GM06990 (cell line): ENCODE measurements at regions not wholly inside any gene's neighbourhood (a gene's known extent, or its start where the extent isn't known, plus 50 kb on each side); places are given as distances from the start of the nearest gene placed in this dataset.
"Not testable (repeated sequence)": the region's sequence is repeated elsewhere in the genome, so short reads cannot be mapped to it uniquely, and the experiment has no call there.

Experiments used
- DNase-seq: peaks from one replicate; pipeline ENCODE4 v3.0.0-alpha.2; 2011; ENCODE audit not compliant: insufficient read length; ENCODE audit errors: extremely low read depth
- H3K27me3 ChIP-seq: replicated peaks from 2 replicates; pipeline ENCODE4 v1.6.0; 2011; ENCODE audit warnings: low read length; ENCODE audit not compliant: control insufficient read depth, insufficient read depth
- H3K36me3 ChIP-seq: 2 replicates; pipeline ENCODE4 v1.5.1; 2011; ENCODE audit warnings: low read length; ENCODE audit not compliant: control insufficient read depth, insufficient read depth
- H3K4me3 ChIP-seq: replicated peaks from 2 replicates; pipeline ENCODE4 v1.5.1; 2011; ENCODE audit warnings: low read depth, mild to moderate bottlenecking, control low read depth, low read length

DNA sequence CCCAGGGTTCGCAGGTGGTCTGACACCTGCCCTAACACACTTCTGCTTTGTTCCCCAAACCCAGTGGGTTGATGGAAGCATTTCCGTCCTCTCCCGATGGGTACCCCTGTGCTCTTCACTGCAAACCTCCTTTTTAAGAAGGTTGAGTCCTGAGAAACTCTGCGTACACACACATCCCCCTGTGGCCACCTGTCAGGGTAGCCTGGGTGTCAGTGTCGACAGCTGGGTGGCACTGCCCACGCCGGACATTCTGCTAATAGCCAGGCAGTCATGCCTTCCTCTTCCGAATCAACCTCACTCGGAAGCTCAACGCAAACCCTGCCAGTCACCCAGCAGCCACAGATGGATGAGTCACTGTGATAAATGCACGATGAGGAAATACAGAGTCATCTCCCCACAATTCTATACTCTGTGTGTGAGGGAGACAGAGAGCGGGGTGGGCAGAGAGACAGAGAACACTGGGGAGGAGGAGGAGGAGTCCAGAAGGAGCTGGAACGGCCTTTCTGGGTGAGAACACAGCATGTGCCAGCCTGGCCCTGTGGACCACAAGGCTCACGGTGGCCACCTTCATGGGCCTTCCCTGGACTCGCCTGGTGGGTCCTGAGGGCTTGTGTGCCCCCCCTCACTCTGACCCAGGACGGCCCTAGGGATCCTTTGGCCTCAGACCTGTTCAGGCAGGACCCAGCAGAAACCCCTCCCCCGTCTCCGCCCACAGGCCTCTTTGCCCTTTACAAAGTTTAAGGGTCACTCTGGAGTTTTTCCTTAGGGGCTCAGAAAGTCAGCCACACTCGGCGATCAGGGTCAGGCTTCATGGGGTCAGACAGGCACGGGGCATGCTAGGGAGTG lies 4477.7 kb upstream of the TPTE start:
- not testable (repeated sequence) for H3K36me3 ChIP-seq, DNase-seq, H3K27me3 ChIP-seq, H3K4me3 ChIP-seq

DNA sequence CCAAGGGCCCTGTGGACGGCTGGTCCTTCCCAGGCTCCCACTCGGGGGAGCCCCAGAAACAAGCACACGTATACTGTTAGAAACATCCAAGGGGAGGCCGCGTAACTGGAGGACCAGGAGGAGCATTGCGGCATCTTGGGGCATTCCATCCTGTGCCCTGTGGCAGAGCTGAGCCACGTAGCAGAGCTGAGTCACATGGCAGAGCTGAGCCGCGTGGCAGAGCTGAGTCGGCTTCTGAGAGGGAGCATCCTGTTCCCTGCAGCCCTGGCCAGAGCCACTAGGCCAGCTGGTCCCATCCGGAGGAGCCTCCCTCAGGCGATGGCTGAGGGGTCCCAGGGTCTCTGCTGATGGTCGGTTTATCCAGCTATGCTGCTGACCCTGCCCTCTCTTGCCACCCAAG lies 4476.7 kb upstream of the TPTE start:
- H3K36me3 ChIP-seq, H3K27me3 ChIP-seq, DNase-seq, H3K4me3 ChIP-seq: not testable (repeated sequence)

DNA sequence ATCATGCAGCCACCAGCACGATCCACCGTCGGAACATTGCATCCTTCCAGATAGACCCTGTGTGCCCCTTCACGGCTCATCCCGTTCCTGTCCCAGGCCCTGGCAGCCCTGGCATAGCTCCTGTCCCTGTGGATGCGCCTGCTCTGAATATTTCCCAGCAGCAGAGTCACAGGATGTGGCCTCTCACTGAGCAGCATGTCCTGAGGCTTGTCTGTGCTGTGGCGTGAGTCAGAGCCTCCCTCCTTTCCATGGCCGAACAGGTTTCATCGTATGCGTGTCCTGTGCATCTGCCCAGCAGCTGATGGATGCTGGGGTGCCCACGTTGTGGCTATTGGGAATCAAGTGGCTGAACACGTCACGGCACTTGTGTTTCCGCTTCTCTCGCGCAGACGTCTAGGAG lies 4471.5 kb upstream of the TPTE start:
- not testable (repeated sequence) for H3K27me3 ChIP-seq, DNase-seq, H3K36me3 ChIP-seq, H3K4me3 ChIP-seq

DNA sequence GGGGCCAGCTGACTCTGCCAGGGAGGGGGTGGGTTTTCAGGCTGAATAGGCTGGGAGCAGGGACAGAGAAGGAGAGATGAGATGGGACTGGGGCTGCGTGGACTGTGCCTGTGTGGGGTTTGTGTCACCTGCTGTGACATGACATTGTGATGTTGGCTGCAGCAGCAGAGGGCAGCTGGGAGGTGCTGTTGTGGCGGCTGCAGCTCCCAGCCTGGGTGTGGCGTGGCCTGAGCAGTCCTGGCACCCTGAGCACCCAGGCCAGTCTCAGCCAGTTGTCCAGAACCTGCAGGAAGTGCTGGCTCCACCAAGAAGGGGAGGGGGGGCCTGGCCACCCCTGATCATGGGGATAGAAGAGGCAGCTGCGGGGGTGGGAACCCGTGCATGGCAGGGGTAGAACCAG lies 4469.3 kb upstream of the TPTE start:
- H3K36me3 ChIP-seq, H3K4me3 ChIP-seq, H3K27me3 ChIP-seq, DNase-seq: not testable (repeated sequence)

DNA sequence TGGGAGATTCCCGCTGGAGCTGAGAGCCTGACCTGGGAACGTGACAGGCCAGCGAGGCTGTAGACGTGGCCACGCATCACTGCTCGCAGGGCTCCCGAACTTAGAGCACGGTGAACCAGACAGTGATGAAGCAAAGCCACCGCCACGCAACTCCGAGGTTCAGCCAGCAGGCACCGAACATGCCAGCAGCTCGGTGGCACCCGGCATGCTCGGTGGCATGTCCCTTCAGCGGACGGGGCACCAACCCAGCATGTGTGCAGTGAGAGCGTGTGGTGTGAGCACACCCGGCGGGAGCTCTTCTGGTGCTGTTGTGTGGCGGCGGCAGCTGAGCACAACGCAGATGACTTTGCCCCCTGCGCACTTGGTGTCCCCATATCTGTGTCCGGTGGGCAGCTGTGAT lies 4468.2 kb upstream of the TPTE start:
- not testable (repeated sequence) for H3K4me3 ChIP-seq, H3K36me3 ChIP-seq, DNase-seq, H3K27me3 ChIP-seq

DNA sequence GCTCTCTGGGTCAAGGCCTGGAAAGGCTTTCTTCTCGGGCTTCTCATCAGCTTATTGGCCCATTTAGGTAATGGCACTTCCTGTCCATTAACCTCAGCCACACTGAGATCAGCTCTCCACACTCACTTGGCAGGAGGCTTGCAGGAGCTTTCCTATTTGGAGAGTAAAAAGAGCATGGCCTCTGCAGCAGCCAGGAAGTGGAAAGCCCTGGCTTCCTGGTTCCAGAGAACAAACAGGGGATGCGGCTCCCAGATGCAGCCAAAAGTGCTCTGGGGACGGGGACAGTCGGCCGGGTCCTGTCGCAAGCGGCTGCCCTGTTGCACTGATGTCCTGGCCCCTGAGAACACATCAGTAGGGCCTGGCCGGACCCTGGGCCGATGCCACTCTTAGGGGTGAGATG lies 4462.4 kb upstream of the TPTE start:
- not testable (repeated sequence) for DNase-seq, H3K27me3 ChIP-seq, H3K4me3 ChIP-seq, H3K36me3 ChIP-seq

DNA sequence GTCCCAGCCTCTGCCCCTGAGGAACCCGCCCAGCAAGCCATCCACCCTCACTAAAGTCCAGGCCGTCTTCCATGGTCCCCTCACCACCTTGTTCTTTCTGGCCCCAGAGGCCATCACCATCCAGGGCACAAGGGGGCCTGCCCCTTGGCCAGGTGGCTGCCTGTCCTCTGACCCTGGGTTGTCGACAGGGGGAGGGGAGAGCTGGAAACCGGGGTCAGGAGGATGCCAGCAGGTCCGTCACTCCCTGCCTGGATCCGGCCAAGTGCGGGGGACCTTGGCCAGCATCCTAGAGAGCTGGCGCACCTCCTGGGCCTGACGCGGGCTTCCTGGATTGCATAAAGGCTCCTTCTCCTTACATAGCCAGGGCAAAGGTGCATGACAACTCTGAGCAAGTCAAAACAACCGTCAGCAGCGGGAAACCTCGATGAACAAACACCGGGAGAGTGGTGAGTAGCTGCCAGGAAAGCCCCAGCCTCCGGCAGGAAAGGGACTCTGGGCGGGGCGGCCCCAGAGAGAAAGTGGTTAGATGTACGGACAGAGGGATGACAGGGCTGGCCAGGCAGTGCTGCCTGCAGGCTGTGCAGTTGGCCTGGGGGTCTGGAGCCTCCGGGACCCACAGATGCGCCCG lies 4461.2 kb upstream of the TPTE start:
- not testable (repeated sequence) for H3K36me3 ChIP-seq, DNase-seq, H3K4me3 ChIP-seq

DNA sequence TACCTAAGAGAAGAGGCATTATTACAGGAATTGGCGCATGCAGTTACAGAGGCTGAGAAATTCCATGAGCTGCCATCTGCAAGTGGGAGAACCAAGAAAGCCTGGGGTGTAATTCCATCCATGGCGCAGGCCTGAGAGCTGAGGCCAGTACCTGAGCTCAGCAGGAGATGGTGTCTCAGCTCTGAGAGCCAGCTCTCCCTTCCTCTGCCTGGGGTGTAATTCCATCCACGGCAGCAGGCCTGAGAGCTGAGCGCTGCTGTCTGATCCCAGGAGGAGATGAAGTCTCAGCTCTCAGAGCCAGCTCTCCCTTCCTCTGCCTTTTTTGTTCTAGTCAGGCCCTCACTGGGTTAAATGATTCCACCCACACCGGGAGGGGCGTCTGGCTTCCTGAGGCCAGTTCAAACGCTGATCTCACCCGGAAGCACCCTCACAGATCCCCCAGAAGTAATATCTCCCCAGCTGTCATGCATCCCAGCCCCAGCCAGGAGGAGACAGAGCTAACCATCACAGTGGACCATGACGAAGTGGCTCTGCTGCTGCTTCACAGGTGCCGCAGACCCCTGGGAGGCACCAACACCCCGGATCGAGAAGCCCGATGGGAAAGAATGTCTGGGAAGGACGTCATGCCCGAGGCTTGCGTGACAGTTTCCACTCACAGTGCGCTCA lies 4454.9 kb upstream of the TPTE start:
- not testable (repeated sequence) for H3K27me3 ChIP-seq, DNase-seq, H3K36me3 ChIP-seq, H3K4me3 ChIP-seq

More for the DNA sequence above, 4461.2 kb upstream of the TPTE start:
- H3K27me3 ChIP-seq: not testable (repeated sequence)

DNA sequence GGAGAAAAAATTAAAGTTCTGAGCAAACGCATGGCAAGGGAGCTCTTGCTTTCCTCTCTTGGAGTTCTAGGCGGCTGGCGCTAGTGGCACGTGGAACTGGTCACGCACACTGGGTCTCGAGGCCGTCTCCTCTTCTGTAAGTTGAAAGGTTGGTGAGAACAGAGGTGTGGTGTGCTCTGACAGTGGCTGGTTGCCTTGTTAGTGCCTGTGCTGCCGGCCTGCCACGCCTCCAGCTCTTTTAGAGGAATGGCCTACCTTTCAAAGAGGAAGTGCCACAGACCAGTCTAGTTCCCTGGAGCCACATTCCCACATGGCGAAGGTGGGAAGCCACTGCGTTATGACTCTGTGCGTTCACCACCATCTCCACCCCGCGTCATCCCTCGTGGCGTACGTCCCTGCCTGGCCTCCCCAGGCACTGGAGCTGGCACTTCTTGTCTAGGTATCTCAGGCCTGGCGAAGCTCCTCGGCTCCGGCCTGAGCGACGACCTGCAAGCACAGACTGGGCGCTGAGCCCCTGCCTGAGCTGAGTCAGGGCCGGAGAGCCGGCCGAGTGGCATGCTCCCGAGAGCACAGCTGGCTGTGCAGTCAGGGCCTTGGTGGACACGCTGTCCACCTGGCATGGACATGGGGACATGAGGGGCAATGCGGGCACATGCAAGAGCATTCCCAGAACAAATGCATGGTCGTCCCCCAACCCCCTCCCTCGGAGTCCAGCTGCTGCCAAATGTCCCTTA lies 4453.1 kb upstream of the TPTE start:
- H3K36me3 ChIP-seq, H3K4me3 ChIP-seq, H3K27me3 ChIP-seq, DNase-seq: not testable (repeated sequence)

DNA sequence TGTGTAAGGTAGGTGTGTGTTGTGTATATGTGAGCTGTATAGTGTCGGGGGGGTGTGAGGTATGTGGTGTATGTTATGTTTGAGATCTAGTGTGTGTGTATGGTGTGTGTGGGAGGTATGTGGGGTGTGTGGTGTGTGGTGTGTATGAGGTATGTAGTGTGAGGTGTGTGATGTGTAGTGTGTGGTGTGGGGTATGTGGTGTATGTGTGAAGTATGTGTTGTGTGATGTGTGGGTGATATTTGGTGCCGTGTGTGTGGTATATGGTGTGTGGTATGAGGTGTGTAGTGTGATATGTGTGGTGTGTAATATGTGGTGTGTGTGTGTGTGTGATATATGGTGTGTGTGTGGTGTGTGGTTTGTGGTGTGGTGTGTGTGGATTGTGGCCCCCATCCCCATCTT lies 4451.2 kb upstream of the TPTE start:
- not testable (repeated sequence) for H3K36me3 ChIP-seq, DNase-seq, H3K4me3 ChIP-seq, H3K27me3 ChIP-seq

DNA sequence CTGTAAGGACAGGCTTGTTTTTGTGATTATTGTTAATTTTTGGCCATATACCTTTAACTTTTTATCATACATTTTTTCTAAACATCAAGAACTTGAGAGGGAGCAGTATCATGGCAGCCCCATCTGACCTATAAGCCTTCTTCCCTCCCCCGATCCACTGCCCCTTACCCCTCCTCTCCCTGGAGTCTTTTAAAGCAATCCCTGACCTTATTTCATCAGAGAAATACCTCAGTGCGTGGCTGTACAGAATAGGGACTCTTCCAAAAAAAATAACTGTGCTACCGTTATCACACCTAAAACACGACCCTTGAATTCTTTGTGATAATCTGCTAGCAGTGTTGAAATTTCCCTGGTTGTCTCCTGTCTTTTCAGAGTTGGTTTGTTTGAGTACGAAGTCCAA lies 4448.7 kb upstream of the TPTE start:
- not testable (repeated sequence) for H3K27me3 ChIP-seq, DNase-seq, H3K4me3 ChIP-seq, H3K36me3 ChIP-seq

DNA sequence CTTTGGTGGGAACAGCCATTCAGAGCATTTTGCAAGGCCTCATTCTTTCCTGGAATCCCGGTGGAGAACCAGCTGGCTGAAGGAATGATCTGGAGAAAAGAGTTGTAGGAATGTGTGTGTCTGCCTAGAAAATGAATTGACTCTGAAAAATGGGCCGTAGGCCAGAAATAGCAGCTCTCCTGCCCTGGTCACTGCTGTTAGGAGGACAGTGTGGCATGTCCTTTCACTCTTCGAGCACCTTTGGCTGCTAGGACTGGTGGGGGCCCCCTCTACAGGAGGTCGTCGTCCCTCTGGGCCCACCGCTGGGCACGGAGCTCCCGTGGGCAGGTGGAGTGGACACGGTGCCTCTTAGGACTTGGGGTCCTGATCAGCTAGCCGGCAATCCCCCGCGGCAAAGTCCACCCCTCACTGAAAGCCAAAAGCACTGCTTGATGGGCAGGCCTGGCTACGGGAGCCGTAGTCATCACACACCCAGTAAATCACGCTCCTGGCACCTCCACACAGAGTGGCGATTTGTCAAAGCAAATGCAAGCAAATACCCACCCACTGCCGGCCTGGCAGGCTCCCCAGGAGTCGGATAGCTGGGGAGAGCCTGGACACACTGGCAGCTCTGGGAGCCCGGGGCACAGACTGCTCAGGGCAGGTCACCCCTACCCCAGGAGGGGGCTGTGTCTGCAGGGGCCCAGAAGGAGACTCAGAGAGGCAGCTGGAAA lies 4447.2 kb upstream of the TPTE start:
- not testable (repeated sequence) for H3K4me3 ChIP-seq, DNase-seq, H3K27me3 ChIP-seq, H3K36me3 ChIP-seq

DNA sequence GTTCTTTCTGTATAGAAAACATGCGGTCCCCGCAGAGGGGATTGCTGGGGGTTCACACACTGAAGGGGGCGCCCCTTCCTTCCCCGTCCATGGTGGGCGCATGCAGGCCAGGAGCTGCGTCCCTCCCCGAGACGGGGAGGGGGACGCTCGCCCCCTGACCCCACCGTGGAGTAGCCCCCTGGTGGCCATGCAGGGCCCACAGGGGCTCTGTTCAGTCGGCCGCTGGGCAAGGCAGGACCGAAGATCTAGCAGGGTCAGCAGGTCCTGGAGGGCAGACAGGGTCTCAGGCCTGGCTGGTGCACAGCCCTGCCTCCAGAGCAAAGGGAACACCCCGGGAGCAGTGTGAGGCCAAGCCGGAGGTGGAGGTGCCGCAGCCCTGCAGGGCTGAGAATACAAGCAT lies 4446.4 kb upstream of the TPTE start:
- not testable (repeated sequence) for H3K27me3 ChIP-seq, H3K4me3 ChIP-seq, DNase-seq, H3K36me3 ChIP-seq
